ENCODE measurements at regions not wholly inside any gene's neighbourhood (a gene's known extent, or its start where the extent isn't known, plus 50 kb on each side); places are given as distances from the start of the nearest gene placed in this dataset.

GRCh38 chr11:121683791-121684190 lies 231.0 kb upstream of the SORL1-AS1 start:
- no peak overlapping the region for H3K27ac ChIP-seq (ENCODE audit: control insufficient read depth, insufficient read depth, low read length)
- DNase-seq (ENCODE audit: low read depth, low spot score) (no peak), FAIRE-seq (no peak)
- H3K9ac ChIP-seq (ENCODE audit: control insufficient read depth, extremely low read depth, insufficient read depth, low read length), result no peak overlapping the region
- no peaks in the 10 kb centered on the region for H3K9me1 ChIP-seq (ENCODE audit: control insufficient read depth, extremely low read depth, insufficient read depth, low read length)
- H3K4me1 ChIP-seq (ENCODE audit: control insufficient read depth, extremely low read depth, insufficient read depth, low read length), result no peaks in the 10 kb centered on the region
- dilution Hi-C loops (cut with MboI; ENCODE audit: extremely low pct_ligation_motif_present, low sequenced_read_pairs), result no loop called here
- H3K4me3 ChIP-seq (ENCODE audit: control insufficient read depth in 2 of 3, extremely low read depth in 1 of 3, insufficient read depth in 2 of 3, low read depth in 1 of 3, low read length in 3 of 3), result no peak overlapping the region
- no peak overlapping the region for H3K4me2 ChIP-seq (ENCODE audit: control insufficient read depth, extremely low read depth, insufficient read depth, low read depth, low read length)
- H4K20me1 ChIP-seq (ENCODE audit: control insufficient read depth, extremely low read depth, insufficient read depth, low read length), result no peaks in the 10 kb centered on the region
- no peaks in the 10 kb centered on the region for H3K36me3 ChIP-seq (ENCODE audit: control insufficient read depth in 2 of 2, extremely low read depth in 1 of 2, insufficient read depth in 2 of 2, low read length in 2 of 2)
- no peaks in the 10 kb centered on the region for H3K79me2 ChIP-seq (ENCODE audit: control insufficient read depth, insufficient read depth, low read length)
- peaks cover 4% of the 10 kb centered on the region for H3K27me3 ChIP-seq (ENCODE audit: control insufficient read depth, extremely low read depth, insufficient read depth, low read length)
- no peaks in the 10 kb centered on the region for H3K9me3 ChIP-seq (ENCODE audit: control insufficient read depth, low read depth, low read length)
- no peak for TF ChIP-seq CTCF (optimal IDR thresholded peaks at IDR 0.05 in 1 of 3, IDR thresholded peaks at IDR 0.05 in 1 of 3, conservative IDR thresholded peaks at IDR 0.05 in 1 of 3; ENCODE audit: extremely low read depth in 1 of 3, insufficient read depth in 2 of 3, low read length in 3 of 3)
- TF ChIP-seq EZH2 (IDR thresholded peaks at IDR 0.05; ENCODE audit: low read length), result no peak
- no peak overlapping the region for H2AFZ ChIP-seq (ENCODE audit: control insufficient read depth, low read length)

Small RNAs in the stretch of these regions (small RNA-seq; reads per million reads assigned to genes)
- gene RNU6-256P (ENCODE audit: insufficient read length in 3 of 3, low read depth in 3 of 3, low replicate concordance in 1 of 3), result 0 to 0.25 (median 0) reads per million in 3 experiments

Measured in keratinocyte (primary cell).